GM21423 (cell line): ENCODE measurements at regions not wholly inside any gene's neighbourhood (a gene's known extent, or its start where the extent isn't known, plus 50 kb on each side); places are given as distances from the start of the nearest gene placed in this dataset.

Source experiments
- ATAC-seq: cut with Tn5 transposase; IDR thresholded peaks from one replicate; pipeline ENCODE4 v1.9.1; 2021; ENCODE audit warnings: mild to moderate bottlenecking, moderate library complexity; ENCODE audit not compliant: unreplicated experiment

DNA sequence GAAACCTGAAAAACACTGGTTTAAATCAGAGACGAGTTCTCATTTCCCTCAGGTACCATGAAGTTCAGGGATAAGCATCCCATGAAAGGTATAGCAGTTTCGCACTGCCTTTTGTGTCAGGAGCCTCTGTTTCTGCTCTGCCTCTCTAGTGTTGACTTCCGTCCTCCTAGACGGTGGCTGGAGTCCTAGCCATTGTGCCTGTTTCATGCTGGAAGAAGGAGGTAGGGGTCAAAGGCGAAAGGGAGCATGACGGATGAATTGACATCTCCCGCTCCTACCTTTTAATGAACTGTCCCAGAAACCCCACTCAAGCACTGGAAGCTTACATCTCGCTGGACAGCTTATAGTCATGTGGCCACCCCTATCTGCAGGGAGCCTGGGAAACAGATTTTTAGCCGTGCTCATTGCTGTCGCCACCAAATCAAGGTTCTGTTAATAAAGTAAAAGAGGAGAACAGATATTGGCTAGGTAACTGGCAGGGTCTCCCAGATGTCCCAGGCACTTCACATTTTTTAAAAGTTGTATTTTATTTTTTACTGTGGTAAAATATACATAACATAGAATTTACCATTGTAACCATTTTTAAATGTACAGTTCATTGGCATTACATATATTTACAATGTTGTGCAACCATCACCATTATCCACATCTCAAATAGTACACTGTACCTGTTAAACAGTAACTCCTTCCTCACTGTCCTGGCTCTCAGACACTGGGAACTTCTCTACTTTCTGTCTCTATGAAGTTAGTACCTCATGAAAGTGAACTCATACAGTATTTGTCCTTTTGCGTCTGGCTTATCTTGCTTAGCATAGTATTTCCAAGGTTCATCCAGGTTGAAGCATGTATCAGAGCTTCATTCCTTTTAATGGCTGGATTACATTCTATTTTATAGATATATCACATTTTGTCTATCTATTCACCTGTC lies 55.0 kb upstream of the CTLA4 start:
- ATAC-seq: no peak

DNA sequence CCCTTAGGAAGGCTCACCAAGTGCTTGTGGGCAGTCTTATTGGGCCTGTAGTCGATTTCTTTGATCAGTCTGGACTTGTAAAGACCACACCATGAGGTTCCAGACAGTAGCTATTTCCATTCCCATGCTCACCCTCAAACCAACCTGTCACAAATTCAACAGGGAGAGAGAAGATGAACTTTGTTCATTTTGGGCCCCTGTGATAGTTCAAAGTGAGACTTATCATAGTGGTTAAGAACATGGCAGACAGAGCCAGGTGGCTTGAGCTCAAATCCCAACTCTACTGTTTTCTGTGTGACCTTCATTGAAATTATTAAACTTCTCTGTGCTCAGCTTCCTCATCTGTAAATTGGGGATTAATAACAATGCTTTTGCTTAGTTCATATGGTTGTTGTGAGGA lies 53.9 kb upstream of the CTLA4 start:
- ATAC-seq: no peak

DNA sequence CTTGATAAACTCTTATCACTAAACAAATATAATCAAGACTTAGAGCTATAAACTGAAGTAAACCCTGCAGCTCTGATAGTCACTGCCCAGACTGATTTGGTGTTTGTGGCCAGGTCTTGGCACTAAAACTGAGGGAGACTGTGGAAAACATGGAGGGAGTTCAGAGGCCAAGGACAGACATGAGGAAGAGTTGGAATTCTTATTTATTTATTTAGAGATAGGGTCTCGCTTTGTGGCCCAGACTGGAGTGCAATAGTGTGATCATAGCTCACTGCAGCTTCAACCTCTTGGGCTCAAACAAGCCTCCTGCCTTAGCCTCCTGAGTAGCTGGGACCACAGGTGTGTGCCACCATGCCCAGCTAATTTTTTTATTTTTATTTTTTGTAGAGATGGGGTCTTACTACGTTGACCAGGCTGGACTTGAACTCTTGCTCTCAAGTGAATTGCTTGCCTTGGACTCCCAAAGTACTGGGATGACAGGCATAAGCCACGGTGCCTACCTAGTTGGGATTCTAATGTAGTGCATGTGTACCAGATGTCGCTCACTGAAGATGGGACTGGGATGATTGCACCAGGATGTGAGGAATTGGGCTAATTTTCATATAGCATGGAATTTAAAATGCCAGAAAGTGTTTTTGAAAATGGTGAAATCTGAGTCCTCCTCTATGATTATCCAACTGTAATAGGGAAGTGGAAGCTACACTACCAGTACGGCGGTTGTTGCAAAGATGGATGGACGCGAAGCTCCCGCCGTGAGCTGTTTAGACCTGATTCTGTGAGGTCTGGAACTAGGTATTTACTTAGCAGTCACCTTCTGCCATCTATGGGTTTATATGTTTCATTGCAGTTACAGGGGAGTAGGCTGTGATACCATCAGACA lies 52.7 kb upstream of the CTLA4 start:
- ATAC-seq: peak; percentile 79

DNA sequence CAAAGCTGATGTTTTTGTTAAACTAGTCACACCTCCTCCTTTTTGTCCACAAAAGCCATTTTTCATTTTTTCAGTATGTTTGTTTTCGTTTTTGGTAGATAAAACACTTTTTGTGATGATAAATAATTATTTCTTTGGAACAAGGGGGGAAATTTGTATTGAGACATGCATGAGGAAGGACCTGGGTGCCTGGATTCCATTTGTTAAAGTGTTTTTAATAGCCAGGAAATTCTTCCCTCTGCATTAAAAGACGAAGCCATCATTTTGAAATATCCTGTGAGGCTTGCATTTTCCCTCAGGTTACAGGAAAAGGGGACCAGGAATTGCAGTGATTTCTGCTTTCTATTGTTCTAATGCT lies 52.1 kb upstream of the CTLA4 start:
- ATAC-seq: no peak

DNA sequence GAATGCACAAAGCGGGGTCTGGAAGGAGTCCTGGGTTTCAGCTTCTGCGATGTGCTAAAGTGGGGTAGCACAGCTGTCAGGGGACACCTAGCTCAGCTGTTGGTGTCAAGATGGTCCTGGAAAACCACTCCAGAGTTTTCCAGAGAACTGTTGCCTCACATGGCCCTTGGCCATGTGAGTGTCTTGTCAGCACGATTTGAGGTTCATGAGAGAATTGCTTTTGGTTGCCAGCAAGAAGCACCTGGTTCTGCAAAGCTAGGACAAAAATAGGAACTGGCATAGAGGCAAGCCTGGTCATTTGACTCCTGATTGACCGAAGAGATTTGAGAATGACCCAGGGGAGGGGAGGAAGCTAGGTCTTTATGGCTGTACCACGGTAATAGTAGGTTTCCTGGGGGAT lies 50.4 kb upstream of the CTLA4 start:
- no peak for ATAC-seq
